Right atrium auricular region (tissue), 2 donors: ENCODE measurements at regions not wholly inside any gene's neighbourhood (a gene's known extent, or its start where the extent isn't known, plus 50 kb on each side); places are given as distances from the start of the nearest gene placed in this dataset.

ENCODE experiments used
- DNase-seq: peaks from one replicate; pipeline ENCODE4 v3.0.0-alpha.2; 2019; ENCODE audit warnings: low spot score
- H3K27ac ChIP-seq, 2 donors: fragments of 200-600 bp; sonication (generic); 1 replicate in 1 of 2; 2 replicates in 1 of 2; pipeline ENCODE4 v1.5.1; 2016 to 2019
- H3K27me3 ChIP-seq, 2 donors: fragments of 200-600 bp; sonication (generic); one replicate each; pipeline versions ENCODE4 v1.5.1 to v1.6.0; 2017 to 2019
- H3K36me3 ChIP-seq: fragments of 200-600 bp; sonication (generic); one replicate; pipeline ENCODE4 v1.5.1; 2016
- H3K4me1 ChIP-seq, 2 donors: fragments of 200-600 bp; sonication (generic); one replicate each; pipeline versions ENCODE4 v1.5.1 to v1.6.0; 2017 to 2019
- H3K4me3 ChIP-seq, 2 donors: fragments of 200-600 bp; sonication (generic); 1 replicate in 1 of 2; 2 replicates in 1 of 2; pipeline ENCODE4 v1.5.1; 2017 to 2019; ENCODE audit warnings: mild to moderate bottlenecking in 1 of 2, moderate library complexity in 1 of 2
- H3K9me3 ChIP-seq, 2 donors: fragments of 200-600 bp; sonication (generic); one replicate each; pipeline ENCODE4 v1.5.1; 2019
- CTCF ChIP-seq, 2 donors: fragments of 200-600 bp; sonication (generic); IDR thresholded peaks; one replicate each; pipeline ENCODE4 v1.5.1; 2019; ENCODE audit warnings: antibody characterized with exemption in 2 of 2

GRCh38 chr9:129557192-129558036 is 63.5 kb downstream of the C9orf50 start:
- no peaks in the 10 kb centered on the region for H3K36me3 ChIP-seq
- no peak overlapping the region for H3K27ac ChIP-seq
- H3K27me3 ChIP-seq, result no peaks in the 10 kb centered on the region
- no peak overlapping the region for H3K4me3 ChIP-seq
- H3K4me1 ChIP-seq, result peaks cover 0 to 6% of the 10 kb centered on the region in 2 donors
- no peaks in the 10 kb centered on the region for H3K9me3 ChIP-seq
- TF ChIP-seq CTCF (IDR thresholded peaks at IDR 0.05), result no peak
- DNase-seq, result no peak

GRCh38 chr9:129556491-129557191 is 64.3 kb downstream of the C9orf50 start:
- H3K4me1 ChIP-seq, result peaks cover 0 to 6% of the 10 kb centered on the region in 2 donors
- H3K4me3 ChIP-seq, result no peak overlapping the region
- no peak for DNase-seq
- no peaks in the 10 kb centered on the region for H3K9me3 ChIP-seq
- no peaks in the 10 kb centered on the region for H3K36me3 ChIP-seq
- no peak for TF ChIP-seq CTCF (IDR thresholded peaks at IDR 0.05)
- no peak overlapping the region for H3K27ac ChIP-seq
- H3K27me3 ChIP-seq, result no peaks in the 10 kb centered on the region

- no peaks in the 10 kb centered on the region for H3K36me3 ChIP-seq
- peaks cover 0 to 7% of the 10 kb centered on the region in 2 donors for H3K4me1 ChIP-seq
- H3K27me3 ChIP-seq, result no peaks in the 10 kb centered on the region
- H3K4me3 ChIP-seq, result no peak overlapping the region
- no peaks in the 10 kb centered on the region for H3K9me3 ChIP-seq
- DNase-seq, result no peak
- no peak for TF ChIP-seq CTCF (IDR thresholded peaks at IDR 0.05)
- H3K27ac ChIP-seq, result no peak overlapping the region
Measured at GRCh38 chr9:129555512-129556215, 65.2 kb downstream of the C9orf50 start.

- Histone ChIP-seq H3K9me3 (no peaks in the 10 kb centered on the region), H3K27ac (no peak overlapping the region), H3K4me1 (peaks cover 0 to 15% of the 10 kb centered on the region in 2 donors), H3K27me3 (no peaks in the 10 kb centered on the region), H3K4me3 (no peak overlapping the region), H3K36me3 (no peaks in the 10 kb centered on the region)
- DNase-seq, result no peak
- no peak for TF ChIP-seq CTCF (IDR thresholded peaks at IDR 0.05)
Measured at GRCh38 chr9:129554649-129555048, 66.3 kb downstream of the C9orf50 start.

DNA sequence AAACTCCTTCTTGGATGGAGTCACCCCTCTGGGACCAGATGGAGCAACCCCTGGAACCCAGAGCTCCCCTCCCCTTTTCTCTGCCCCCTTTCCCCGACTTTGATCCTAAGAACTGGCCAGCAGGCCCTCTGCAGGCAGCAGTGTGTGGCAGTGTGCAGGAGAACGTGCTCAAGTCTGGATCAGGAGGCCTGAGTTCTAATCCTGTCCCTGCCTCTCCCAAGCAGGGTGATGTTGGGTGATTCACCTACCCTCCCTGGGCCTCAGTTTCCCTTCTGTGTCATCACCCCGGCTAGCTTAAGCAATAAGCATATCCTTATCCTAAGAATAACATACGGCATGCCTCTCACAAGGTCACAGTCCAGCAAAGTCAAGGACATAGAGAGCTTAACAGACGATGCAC is 67.6 kb downstream of the C9orf50 start:
- no peaks in the 10 kb centered on the region for H3K36me3 ChIP-seq
- DNase-seq, result no peak
- no peaks in the 10 kb centered on the region for H3K9me3 ChIP-seq
- no peak overlapping the region for H3K4me3 ChIP-seq
- peaks cover 0 to 25% of the 10 kb centered on the region in 2 donors for H3K4me1 ChIP-seq
- no peak overlapping the region for H3K27ac ChIP-seq
- TF ChIP-seq CTCF (IDR thresholded peaks at IDR 0.05), result no peak
- H3K27me3 ChIP-seq, result no peaks in the 10 kb centered on the region
